GM13977 (cell line): ENCODE measurements at regions not wholly inside any gene's neighbourhood (a gene's known extent, or its start where the extent isn't known, plus 50 kb on each side); places are given as distances from the start of the nearest gene placed in this dataset.
"Not testable (repeated sequence)": the region's sequence is repeated elsewhere in the genome, so short reads cannot be mapped to it uniquely, and the experiment has no call there.

Experiments
- DNase-seq: peaks from one replicate; pipeline ENCODE4 v3.0.0; 2012; ENCODE audit warnings: low spot score
- CTCF ChIP-seq: IDR thresholded peaks from 2 replicates; pipeline ENCODE4 v1.5.1; 2012; ENCODE audit warnings: mild to moderate bottlenecking, control low read depth; ENCODE audit not compliant: insufficient read depth; ENCODE audit errors: extremely low read depth, missing control alignments
- in situ Hi-C: fragments of 300-500 bp; cut with MboI; formaldehyde crosslinking; loops from one replicate; pipeline ENCODE4 v1.12.0; 2022; ENCODE audit warnings: low sequenced_read_pairs, low pct_unique_long_range_greater_than_20kb, mixed read lengths, inconsistent platforms; ENCODE audit not compliant: unreplicated experiment

GRCh38 chr2:133888621-133889219 is 320.5 kb upstream of the NCKAP5 start:
- no peak for DNase-seq
- in situ Hi-C loops, result no loop called here
- no peak for TF ChIP-seq CTCF

- in situ Hi-C loops, result loop anchor here (10.0 kb wide), 1 partner anchor 222 kb away; no protein-coding TSS in a partner anchor
Measured at GRCh38 chr2:133892352-133892913, 324.2 kb upstream of the NCKAP5 start.

GRCh38 chr2:133894429-133894828 is 326.2 kb upstream of the NCKAP5 start:
- no peak for DNase-seq
- no peak for TF ChIP-seq CTCF
- in situ Hi-C loops, result loop anchor here (10.0 kb wide), 1 partner anchor 220 kb away; no protein-coding TSS in a partner anchor

More at GRCh38 chr2:133892352-133892913, 324.2 kb upstream of the NCKAP5 start:
- TF ChIP-seq CTCF, result no peak
- DNase-seq, result no peak

- in situ Hi-C loops, result loop anchor here (10.0 kb wide), 1 partner anchor 217 kb away; no protein-coding TSS in a partner anchor
- DNase-seq, result not testable (repeated sequence)
Measured at GRCh38 chr2:133897838-133898237, 329.6 kb upstream of the NCKAP5 start.

- in situ Hi-C loops, result no loop called here
- DNase-seq, result no peak
- no peak for TF ChIP-seq CTCF
Measured at GRCh38 chr2:133900909-133901308, 332.6 kb upstream of the NCKAP5 start.

- in situ Hi-C loops, result no loop called here
- DNase-seq, result no peak
Measured at GRCh38 chr2:133906396-133906795, 338.1 kb upstream of the NCKAP5 start.

GRCh38 chr2:133906926-133907325 is 338.7 kb upstream of the NCKAP5 start:
- in situ Hi-C loops, result no loop called here
- no peak for TF ChIP-seq CTCF
- no peak for DNase-seq

More at GRCh38 chr2:133906396-133906795, 338.1 kb upstream of the NCKAP5 start:
- TF ChIP-seq CTCF, result no peak
